GM21381 (cell line): ENCODE measurements at regions not wholly inside any gene's neighbourhood (a gene's known extent, or its start where the extent isn't known, plus 50 kb on each side); places are given as distances from the start of the nearest gene placed in this dataset.

ENCODE experiments used
- ATAC-seq: cut with Tn5 transposase; IDR thresholded peaks from one replicate; pipeline ENCODE4 v1.9.1; 2021; ENCODE audit warnings: mild to moderate bottlenecking, moderate library complexity; ENCODE audit not compliant: unreplicated experiment

GRCh38 chr7:88442413-88442812, 135.7 kb upstream of the STEAP4 start:
- ATAC-seq = no peak

- ATAC-seq = peak; percentile 66
These were observed 130.4 kb upstream of the STEAP4 start for GRCh38 chr7:88437132-88437531.

GRCh38 chr7:88432301-88432700, 125.6 kb upstream of the STEAP4 start:
- no peak for ATAC-seq

GRCh38 chr7:88431882-88432281, 125.2 kb upstream of the STEAP4 start:
- no peak for ATAC-seq

- ATAC-seq = no peak
These were observed 122.7 kb upstream of the STEAP4 start for GRCh38 chr7:88429382-88429781.

- no peak for ATAC-seq
These were observed 95.8 kb upstream of the STEAP4 start for GRCh38 chr7:88402529-88402928.

- peak; percentile 45 for ATAC-seq
These were observed 94.4 kb upstream of the STEAP4 start for GRCh38 chr7:88401009-88401623.

- no peak for ATAC-seq
These were observed 93.1 kb upstream of the STEAP4 start for GRCh38 chr7:88399696-88400240.

- no peak for ATAC-seq
These were observed 92.3 kb upstream of the STEAP4 start for GRCh38 chr7:88399036-88399435.

- ATAC-seq = no peak
These were observed 91.8 kb upstream of the STEAP4 start for GRCh38 chr7:88398459-88398858.

GRCh38 chr7:88396948-88397322, 90.2 kb upstream of the STEAP4 start:
- peak; percentile 45 for ATAC-seq

- ATAC-seq = peak; percentile 64
These were observed 89.7 kb upstream of the STEAP4 start for GRCh38 chr7:88396295-88396947.

- ATAC-seq = no peak
These were observed 89.0 kb upstream of the STEAP4 start for GRCh38 chr7:88395715-88396114.

GRCh38 chr7:88391247-88391646, 84.6 kb upstream of the STEAP4 start:
- no peak for ATAC-seq

- ATAC-seq = no peak
These were observed 80.7 kb upstream of the STEAP4 start for GRCh38 chr7:88387368-88387767.

- ATAC-seq = no peak
These were observed 80.0 kb upstream of the STEAP4 start for GRCh38 chr7:88386665-88387156.

- ATAC-seq = no peak
These were observed 70.7 kb upstream of the STEAP4 start for GRCh38 chr7:88377434-88377833.

GRCh38 chr7:88368686-88369085, 62.0 kb upstream of the STEAP4 start:
- no peak for ATAC-seq

- no peak for ATAC-seq
These were observed 60.2 kb upstream of the STEAP4 start for GRCh38 chr7:88366845-88367244.

GRCh38 chr7:88363869-88364268, 57.2 kb upstream of the STEAP4 start:
- ATAC-seq = no peak

- ATAC-seq = no peak
These were observed 56.6 kb upstream of the STEAP4 start for GRCh38 chr7:88363249-88363648.

- ATAC-seq = no peak
These were observed 54.7 kb upstream of the STEAP4 start for GRCh38 chr7:88361357-88361756.
